AML-193 (cell line): ENCODE measurements at regions not wholly inside any gene's neighbourhood (a gene's known extent, or its start where the extent isn't known, plus 50 kb on each side); places are given as distances from the start of the nearest gene placed in this dataset.
A peak's percentile ranks its signal among the peaks of the same experiment; 100 is the strongest.

ENCODE experiments used
- DNase-seq, 2 experiments: peaks; one replicate each; lab custom pipeline; 2025; lab: John Stamatoyannopoulos, UW

DNA sequence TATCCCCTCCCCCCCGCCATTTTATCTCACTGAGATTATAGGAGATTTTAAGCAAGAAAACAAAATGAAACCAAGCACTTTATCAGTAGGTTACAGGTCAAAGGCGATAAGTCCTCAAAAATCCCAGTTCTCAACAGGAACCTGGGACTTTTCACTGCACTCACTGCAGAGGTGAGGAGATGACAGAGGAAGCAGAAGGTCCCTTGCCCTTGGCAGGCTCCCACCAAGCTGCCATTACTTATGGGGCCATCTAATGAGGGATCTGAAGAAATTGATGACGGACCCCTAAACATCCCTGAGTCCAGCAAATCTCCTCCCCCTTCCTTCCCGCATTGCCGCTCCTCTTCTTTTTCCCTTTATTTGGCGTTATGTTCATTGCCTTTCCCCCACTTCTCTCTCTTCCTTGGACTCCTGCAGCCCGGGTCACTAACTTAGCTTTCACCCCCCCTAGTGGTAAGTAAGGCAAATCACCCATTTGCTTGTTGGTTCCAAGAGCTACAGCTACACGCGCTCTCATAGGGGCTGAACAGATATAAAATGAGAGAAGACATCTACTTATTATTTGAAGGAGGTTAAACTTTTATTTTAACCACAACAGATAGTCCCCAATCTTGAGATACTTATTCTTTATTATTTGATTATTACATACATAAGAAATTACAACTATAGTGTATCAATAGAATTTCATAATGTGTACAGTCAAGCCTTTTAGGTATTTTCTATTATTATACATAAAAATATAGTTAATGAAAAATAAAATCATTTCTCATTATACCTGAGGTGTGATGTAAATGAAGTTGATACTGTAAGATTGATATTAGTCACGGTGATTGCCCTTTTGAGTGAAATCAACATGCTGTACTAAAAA is 52.0 kb upstream of the ARGLU1 start:
- DNase-seq = peak; percentile 76 to 81
